ENCODE measurements at regions not wholly inside any gene's neighbourhood (a gene's known extent, or its start where the extent isn't known, plus 50 kb on each side); places are given as distances from the start of the nearest gene placed in this dataset.

- H3K4me1 Mint-ChIP-seq = no peaks in the 10 kb centered on the region
- H3K4me3 Mint-ChIP-seq = no peak overlapping the region
Observed at GRCh38 chr1:219434923-219435297, 178.0 kb downstream of the ZC3H11B start.

GRCh38 chr1:219434285-219434922 lies 178.5 kb downstream of the ZC3H11B start:
- ATAC-seq = no peak
- Mint-ChIP-seq H3K27ac (no peak overlapping the region), H3K4me1 (no peaks in the 10 kb centered on the region), H3K36me3 (no peaks in the 10 kb centered on the region), H3K27me3 (ENCODE audit: low read depth in 2 of 2) (no peaks in the 10 kb centered on the region), H3K9me3 (peaks cover 2 to 3% of the 10 kb centered on the region in 2 donors), H3K4me3 (no peak overlapping the region)
- 84% methylated on average over 6 of the region's 6 CpGs for WGBS (ENCODE audit: insufficient coverage)
- no peak for DNase-seq
- intact Hi-C loops (cut with micrococcal nuclease) = no loop called here
- Histone ChIP-seq H3K27ac (ENCODE audit: low read length) (no peak overlapping the region), H3K36me3 (ENCODE audit: control insufficient read depth, insufficient read depth, low read length) (no peaks in the 10 kb centered on the region), H3K9me3 (ENCODE audit: control insufficient read depth, insufficient read depth, low read length) (no peaks in the 10 kb centered on the region), H3K4me3 (ENCODE audit: low read length) (no peak overlapping the region), H3K27me3 (ENCODE audit: control insufficient read depth, insufficient read depth, low read length) (no peaks in the 10 kb centered on the region), H3K4me1 (ENCODE audit: control insufficient read depth, insufficient read depth, low read length) (no peaks in the 10 kb centered on the region)
- TF ChIP-seq CTCF (IDR thresholded peaks at IDR 0.05) = no peak

More at GRCh38 chr1:219434923-219435297, 178.0 kb downstream of the ZC3H11B start:
- Histone ChIP-seq H3K4me1 (ENCODE audit: control insufficient read depth, insufficient read depth, low read length) (no peaks in the 10 kb centered on the region), H3K27ac (ENCODE audit: low read length) (no peak overlapping the region), H3K36me3 (ENCODE audit: control insufficient read depth, insufficient read depth, low read length) (no peaks in the 10 kb centered on the region), H3K4me3 (ENCODE audit: low read length) (no peak overlapping the region), H3K9me3 (ENCODE audit: control insufficient read depth, insufficient read depth, low read length) (no peaks in the 10 kb centered on the region), H3K27me3 (ENCODE audit: control insufficient read depth, insufficient read depth, low read length) (no peaks in the 10 kb centered on the region)
- intact Hi-C loops (cut with micrococcal nuclease) = no loop called here
- Mint-ChIP-seq H3K27me3 (ENCODE audit: low read depth in 2 of 2) (no peaks in the 10 kb centered on the region), H3K36me3 (no peaks in the 10 kb centered on the region), H3K9me3 (peaks cover 2 to 3% of the 10 kb centered on the region in 2 donors), H3K27ac (no peak overlapping the region)
- DNase-seq (no peak), ATAC-seq (no peak)
- WGBS (ENCODE audit: insufficient coverage) = 76% methylated on average over 2 of the region's 2 CpGs
- TF ChIP-seq CTCF (IDR thresholded peaks at IDR 0.05) = no peak

GRCh38 chr1:219433496-219434131 lies 179.3 kb downstream of the ZC3H11B start:
- no peaks in the 10 kb centered on the region for H3K36me3 Mint-ChIP-seq
- Histone ChIP-seq H3K36me3 (ENCODE audit: control insufficient read depth, insufficient read depth, low read length) (no peaks in the 10 kb centered on the region), H3K27ac (ENCODE audit: low read length) (no peak overlapping the region), H3K4me3 (ENCODE audit: low read length) (no peak overlapping the region), H3K4me1 (ENCODE audit: control insufficient read depth, insufficient read depth, low read length) (no peaks in the 10 kb centered on the region), H3K9me3 (ENCODE audit: control insufficient read depth, insufficient read depth, low read length) (no peaks in the 10 kb centered on the region), H3K27me3 (ENCODE audit: control insufficient read depth, insufficient read depth, low read length) (no peaks in the 10 kb centered on the region)
- no peaks in the 10 kb centered on the region for H3K9me3 Mint-ChIP-seq
- H3K27me3 Mint-ChIP-seq (ENCODE audit: low read depth in 2 of 2) = no peaks in the 10 kb centered on the region
- H3K4me3 Mint-ChIP-seq = no peak overlapping the region
- intact Hi-C loops (cut with micrococcal nuclease) = no loop called here
- ATAC-seq (no peak), DNase-seq (no peak)
- 72% methylated on average over 5 of the region's 6 CpGs for WGBS (ENCODE audit: insufficient coverage)
- TF ChIP-seq CTCF (IDR thresholded peaks at IDR 0.05) = no peak
- no peaks in the 10 kb centered on the region for H3K4me1 Mint-ChIP-seq
- H3K27ac Mint-ChIP-seq = no peak overlapping the region

GRCh38 chr1:219433001-219433400 lies 179.9 kb downstream of the ZC3H11B start:
- Histone ChIP-seq H3K4me1 (ENCODE audit: control insufficient read depth, insufficient read depth, low read length) (no peaks in the 10 kb centered on the region), H3K27ac (ENCODE audit: low read length) (no peak overlapping the region), H3K9me3 (ENCODE audit: control insufficient read depth, insufficient read depth, low read length) (no peaks in the 10 kb centered on the region), H3K4me3 (ENCODE audit: low read length) (no peak overlapping the region), H3K36me3 (ENCODE audit: control insufficient read depth, insufficient read depth, low read length) (no peaks in the 10 kb centered on the region), H3K27me3 (ENCODE audit: control insufficient read depth, insufficient read depth, low read length) (no peaks in the 10 kb centered on the region)
- H3K36me3 Mint-ChIP-seq = no peaks in the 10 kb centered on the region
- DNase-seq (no peak), ATAC-seq (no peak)
- intact Hi-C loops (cut with micrococcal nuclease) = no loop called here
- H3K27ac Mint-ChIP-seq = no peak overlapping the region
- WGBS (ENCODE audit: insufficient coverage) = 95% methylated on average over 5 of the region's 5 CpGs
- no peaks in the 10 kb centered on the region for H3K27me3 Mint-ChIP-seq (ENCODE audit: low read depth in 2 of 2)
- no peak for TF ChIP-seq CTCF (IDR thresholded peaks at IDR 0.05)
- H3K9me3 Mint-ChIP-seq = no peaks in the 10 kb centered on the region
- H3K4me1 Mint-ChIP-seq = no peaks in the 10 kb centered on the region
- H3K4me3 Mint-ChIP-seq = no peak overlapping the region

Data from natural killer cell (primary cell).